OCI-LY3 (cell line): ENCODE measurements at regions not wholly inside any gene's neighbourhood (a gene's known extent, or its start where the extent isn't known, plus 50 kb on each side); places are given as distances from the start of the nearest gene placed in this dataset.

ENCODE experiments used
- H2AFZ ChIP-seq: fragments of 200-600, 300-600 bp; shearing (Covaris generic); 2 replicates; pipeline ENCODE4 v1.6.0; 2014; ENCODE audit warnings: antibody characterized with exemption, low read depth, low read length
- H3K27ac ChIP-seq: fragments of 200-600, 300-600 bp; sonication (generic); 2 replicates; pipeline ENCODE4 v1.5.1; 2014; ENCODE audit warnings: mild to moderate bottlenecking, low read length, moderate library complexity, mixed read lengths
- H3K27me3 ChIP-seq: fragments of 200-600, 300-600 bp; sonication (generic); 2 replicates; pipeline ENCODE4 v1.6.1; 2014; ENCODE audit warnings: low read depth, low read length, mixed read lengths
- H3K36me3 ChIP-seq: fragments of 200-600, 300-600 bp; sonication (generic); replicated peaks from 2 replicates; pipeline ENCODE3; 2014; ENCODE audit warnings: low read depth, low read length, mixed read lengths
- H3K4me1 ChIP-seq: fragments of 300-600, 200-600 bp; sonication (generic); 2 replicates; pipeline ENCODE4 v1.6.1; 2014; ENCODE audit warnings: low read length, mixed read lengths
- H3K4me2 ChIP-seq: fragments of 200-600, 300-600 bp; sonication (generic); 2 replicates; pipeline ENCODE4 v1.6.1; 2014; ENCODE audit warnings: low read length, mixed read lengths
- H3K4me3 ChIP-seq: fragments of 300-600, 200-600 bp; sonication (generic); 2 replicates; pipeline ENCODE4 v1.5.1; 2014; ENCODE audit warnings: antibody characterized with exemption, mild to moderate bottlenecking, low read length, moderate library complexity
- H3K79me2 ChIP-seq: fragments of 300-600, 200-600 bp; shearing (Covaris generic); 2 replicates; pipeline ENCODE4 v1.6.1; 2014; ENCODE audit warnings: mild to moderate bottlenecking, low read length, mixed read lengths
- H3K9ac ChIP-seq: fragments of 300-600, 200-600 bp; shearing (Covaris generic); 2 replicates; pipeline ENCODE4 v1.6.0; 2014; ENCODE audit warnings: mild to moderate bottlenecking, low read length, moderate library complexity
- H3K9me3 ChIP-seq: fragments of 200-600, 300-600 bp; shearing (Covaris generic); 2 replicates; pipeline ENCODE4 v1.6.1; 2014; ENCODE audit warnings: low read length, mixed read lengths; ENCODE audit not compliant: insufficient read depth
- H4K20me1 ChIP-seq: fragments of 200-600, 300-600 bp; sonication (generic); 2 replicates; pipeline ENCODE4 v1.6.1; 2016; ENCODE audit warnings: low read length, mixed read lengths; ENCODE audit not compliant: insufficient read depth
- CTCF ChIP-seq: fragments of 200-600, 300-600 bp; sonication (generic); IDR thresholded peaks from 2 replicates; pipeline ENCODE4 v1.5.1; 2014; ENCODE audit warnings: antibody characterized with exemption, low read length, low read depth
- EZH2phosphoT487 ChIP-seq: fragments of 200-600 bp; shearing (Covaris generic); IDR thresholded peaks from 2 replicates; pipeline ENCODE4 v1.6.1; 2018; ENCODE audit warnings: antibody characterized with exemption, mixed run types, low read depth

GRCh38 chr6:154561750-154562149 lies 51.3 kb upstream of the CNKSR3 start:
- H3K9me3 ChIP-seq: no peaks in the 10 kb centered on the region
- H3K27ac ChIP-seq: no peak overlapping the region
- H3K4me2 ChIP-seq: no peak overlapping the region
- no peaks in the 10 kb centered on the region for H4K20me1 ChIP-seq
- H2AFZ ChIP-seq: no peak overlapping the region
- no peaks in the 10 kb centered on the region for H3K27me3 ChIP-seq
- no peaks in the 10 kb centered on the region for H3K36me3 ChIP-seq
- H3K4me3 ChIP-seq: no peak overlapping the region
- H3K4me1 ChIP-seq: no peaks in the 10 kb centered on the region
- H3K9ac ChIP-seq: no peak overlapping the region
- no peak for TF ChIP-seq EZH2phosphoT487
- TF ChIP-seq CTCF: no peak
- no peaks in the 10 kb centered on the region for H3K79me2 ChIP-seq

GRCh38 chr6:154565331-154565730 lies 54.8 kb upstream of the CNKSR3 start:
- Histone ChIP-seq H4K20me1 (no peaks in the 10 kb centered on the region), H3K36me3 (no peaks in the 10 kb centered on the region), H3K9me3 (no peaks in the 10 kb centered on the region)

GRCh38 chr6:154566866-154567265 lies 56.4 kb upstream of the CNKSR3 start:
- Histone ChIP-seq H3K4me3 (no peak overlapping the region), H3K36me3 (no peaks in the 10 kb centered on the region), H4K20me1 (no peaks in the 10 kb centered on the region), H3K27ac (no peak overlapping the region), H2AFZ (no peak overlapping the region), H3K9ac (no peak overlapping the region), H3K27me3 (no peaks in the 10 kb centered on the region), H3K4me1 (no peaks in the 10 kb centered on the region), H3K4me2 (no peak overlapping the region), H3K79me2 (no peaks in the 10 kb centered on the region), H3K9me3 (no peaks in the 10 kb centered on the region)
- no peak for TF ChIP-seq CTCF
- no peak for TF ChIP-seq EZH2phosphoT487

More at GRCh38 chr6:154565331-154565730, 54.8 kb upstream of the CNKSR3 start:
- TF ChIP-seq EZH2phosphoT487: no peak
- no peak for TF ChIP-seq CTCF
- Histone ChIP-seq H3K27me3 (no peaks in the 10 kb centered on the region), H3K79me2 (no peaks in the 10 kb centered on the region), H3K4me2 (no peak overlapping the region), H2AFZ (no peak overlapping the region), H3K4me3 (no peak overlapping the region), H3K4me1 (no peaks in the 10 kb centered on the region), H3K9ac (no peak overlapping the region), H3K27ac (no peak overlapping the region)

- no peak overlapping the region for H3K9ac ChIP-seq
- H3K4me3 ChIP-seq: no peak overlapping the region
- H3K27ac ChIP-seq: no peak overlapping the region
- no peaks in the 10 kb centered on the region for H3K79me2 ChIP-seq
- H4K20me1 ChIP-seq: no peaks in the 10 kb centered on the region
- no peaks in the 10 kb centered on the region for H3K4me1 ChIP-seq
- H3K4me2 ChIP-seq: no peak overlapping the region
- H3K9me3 ChIP-seq: no peaks in the 10 kb centered on the region
- H3K27me3 ChIP-seq: no peaks in the 10 kb centered on the region
- H2AFZ ChIP-seq: no peak overlapping the region
- H3K36me3 ChIP-seq: no peaks in the 10 kb centered on the region
- no peak for TF ChIP-seq EZH2phosphoT487
- TF ChIP-seq CTCF: no peak
Measured at GRCh38 chr6:154567695-154568220, 57.3 kb upstream of the CNKSR3 start.
